ENCODE measurements at regions not wholly inside any gene's neighbourhood (a gene's known extent, or its start where the extent isn't known, plus 50 kb on each side); places are given as distances from the start of the nearest gene placed in this dataset.

DNA sequence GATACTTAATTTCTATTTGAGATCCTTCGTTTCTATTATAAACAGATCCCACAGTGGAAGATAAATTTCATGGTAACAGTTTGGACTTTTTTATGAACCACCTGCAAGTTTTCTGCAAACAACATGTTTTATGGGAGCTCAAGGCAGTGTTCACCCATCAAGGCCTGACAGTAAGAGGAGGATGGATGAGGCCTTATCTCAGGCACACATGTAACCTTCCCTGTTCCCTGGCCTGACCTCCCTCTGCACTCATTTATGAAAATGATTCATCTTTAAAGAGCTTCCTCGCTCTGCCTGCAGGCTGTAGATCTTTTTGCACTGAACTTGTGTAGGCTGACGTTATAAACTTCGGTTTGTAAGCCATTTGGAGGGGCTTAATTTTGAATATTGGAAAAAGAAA is 500.1 kb downstream of the GATA3 start:
- TF ChIP-seq, protein P1, sequence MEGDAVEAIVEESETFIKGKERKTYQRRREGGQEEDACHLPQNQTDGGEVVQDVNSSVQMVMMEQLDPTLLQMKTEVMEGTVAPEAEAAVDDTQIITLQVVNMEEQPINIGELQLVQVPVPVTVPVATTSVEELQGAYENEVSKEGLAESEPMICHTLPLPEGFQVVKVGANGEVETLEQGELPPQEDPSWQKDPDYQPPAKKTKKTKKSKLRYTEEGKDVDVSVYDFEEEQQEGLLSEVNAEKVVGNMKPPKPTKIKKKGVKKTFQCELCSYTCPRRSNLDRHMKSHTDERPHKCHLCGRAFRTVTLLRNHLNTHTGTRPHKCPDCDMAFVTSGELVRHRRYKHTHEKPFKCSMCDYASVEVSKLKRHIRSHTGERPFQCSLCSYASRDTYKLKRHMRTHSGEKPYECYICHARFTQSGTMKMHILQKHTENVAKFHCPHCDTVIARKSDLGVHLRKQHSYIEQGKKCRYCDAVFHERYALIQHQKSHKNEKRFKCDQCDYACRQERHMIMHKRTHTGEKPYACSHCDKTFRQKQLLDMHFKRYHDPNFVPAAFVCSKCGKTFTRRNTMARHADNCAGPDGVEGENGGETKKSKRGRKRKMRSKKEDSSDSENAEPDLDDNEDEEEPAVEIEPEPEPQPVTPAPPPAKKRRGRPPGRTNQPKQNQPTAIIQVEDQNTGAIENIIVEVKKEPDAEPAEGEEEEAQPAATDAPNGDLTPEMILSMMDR (IDR thresholded peaks at IDR 0.05; ENCODE audit: insufficient read depth, low read depth, low read length) = no peak
- TF ChIP-seq EZH2 (IDR thresholded peaks at IDR 0.05; ENCODE audit: insufficient read depth, low read length) = no peak
